IMR-90 (cell line): ENCODE measurements at regions not wholly inside any gene's neighbourhood (a gene's known extent, or its start where the extent isn't known, plus 50 kb on each side); places are given as distances from the start of the nearest gene placed in this dataset.

Source experiments
- ATAC-seq: fragments of 200-7000 bp; cut with Tn5 transposase; 2 replicates; pipeline ENCODE4 v1.9.1; 2020; ENCODE audit warnings: low read depth, mild to moderate bottlenecking, moderate library complexity
- BruUV-seq: library from RNA; stranded (reverse); fragments of 400-500 nt; replicated peaks from 2 replicates; lab custom pipeline; 2021; lab: Mats Ljungman, UMichigan
- CTCF ChIA-PET: fragments of 300-600 bp; formaldehyde crosslinking; extraction: SDS; loops from one replicate; lab custom pipeline; 2021; ENCODE audit warnings: antibody characterized with exemption; lab: Yijun Ruan, JAX
- POLR2A ChIA-PET: fragments of 300-600 bp; sonication (Branson Sonifier 250); formaldehyde crosslinking; loops from one replicate; lab custom pipeline; 2022; ENCODE audit warnings: antibody characterized with exemption; ENCODE audit not compliant: unreplicated experiment; lab: Charles Lee
- DNase-seq: peaks from one replicate; pipeline ENCODE4 v3.0.0; 2013
- H2AFZ ChIP-seq: replicated peaks from 2 replicates; pipeline ENCODE3; 2013; ENCODE audit warnings: low read length, mild to moderate bottlenecking; ENCODE audit not compliant: poor library complexity
- H2AK5ac ChIP-seq: 2 replicates; pipeline ENCODE4 v1.6.1; 2013; ENCODE audit warnings: low read depth, low read length, inconsistent platforms
- H2AK9ac ChIP-seq: replicated peaks from 2 replicates; pipeline ENCODE3; 2013; ENCODE audit warnings: mild to moderate bottlenecking, low read depth, low read length, moderate library complexity; ENCODE audit not compliant: poor library complexity
- H2BK120ac ChIP-seq: 2 replicates; pipeline ENCODE4 v1.6.1; 2013; ENCODE audit warnings: low read depth, low read length, inconsistent platforms
- H2BK15ac ChIP-seq: 3 replicates; pipeline ENCODE4 v1.6.1; 2013; ENCODE audit warnings: low read depth, low read length, inconsistent platforms
- H2BK20ac ChIP-seq: 2 replicates; pipeline ENCODE4 v1.6.1; 2013; ENCODE audit warnings: low read depth, mild to moderate bottlenecking, inconsistent platforms, low read length, moderate library complexity
- H2BK5ac ChIP-seq: 2 replicates; pipeline ENCODE4 v1.6.1; 2013; ENCODE audit warnings: mild to moderate bottlenecking, low read depth, low read length, inconsistent platforms; ENCODE audit not compliant: poor library complexity, severe bottlenecking
- H3K14ac ChIP-seq: replicated peaks from 2 replicates; pipeline ENCODE4 v1.6.1; 2013; ENCODE audit warnings: low read depth, low read length, inconsistent platforms
- H3K18ac ChIP-seq: 2 replicates; pipeline ENCODE4 v1.6.1; 2013; ENCODE audit warnings: low read depth, low read length, control low read depth
- H3K23ac ChIP-seq: 2 replicates; pipeline ENCODE4 v1.6.1; 2013; ENCODE audit warnings: low read depth, low read length, inconsistent platforms
- H3K27ac ChIP-seq: 2 replicates; pipeline ENCODE4 v1.5.1; 2013; ENCODE audit warnings: mild to moderate bottlenecking, control low read depth, low read length; ENCODE audit not compliant: insufficient read depth
- H3K27me3 ChIP-seq: 2 replicates; pipeline ENCODE4 v1.6.1; 2013; ENCODE audit warnings: low read length; ENCODE audit not compliant: control insufficient read depth, insufficient read depth
- H3K36me3 ChIP-seq: 2 replicates; pipeline ENCODE4 v1.6.1; 2013; ENCODE audit warnings: low read length, mixed read lengths; ENCODE audit not compliant: control insufficient read depth, insufficient read depth
- H3K4ac ChIP-seq: 2 replicates; pipeline ENCODE4 v1.6.1; 2013; ENCODE audit warnings: low read depth, low read length, inconsistent platforms
- H3K4me1 ChIP-seq: 2 replicates; pipeline ENCODE4 v1.6.1; 2013; ENCODE audit warnings: low read length, mixed read lengths; ENCODE audit not compliant: control insufficient read depth, insufficient read depth
- H3K4me2 ChIP-seq: 2 replicates; pipeline ENCODE4 v1.6.1; 2013; ENCODE audit warnings: low read depth, mild to moderate bottlenecking, control low read depth, low read length, moderate library complexity
- H3K4me3 ChIP-seq: 2 replicates; pipeline ENCODE4 v1.5.1; 2013; ENCODE audit warnings: low read depth, mild to moderate bottlenecking, control low read depth, low read length, moderate library complexity; ENCODE audit not compliant: insufficient read depth
- H3K56ac ChIP-seq: 2 replicates; pipeline ENCODE4 v1.6.1; 2013; ENCODE audit warnings: low read length, inconsistent platforms; ENCODE audit not compliant: insufficient read depth; ENCODE audit errors: extremely low read depth
- H3K79me1 ChIP-seq, 2 experiments: 2 replicates each; pipeline ENCODE4 v1.6.1; 2013; ENCODE audit warnings: low read length in 2 of 2, inconsistent platforms in 1 of 2, low read depth in 1 of 2
- H3K9ac ChIP-seq: 2 replicates; pipeline ENCODE4 v1.6.1; 2013; ENCODE audit warnings: low read depth, low read length, control low read depth
- H3K9me1 ChIP-seq: 2 replicates; pipeline ENCODE4 v1.6.1; 2013; ENCODE audit warnings: low read length, inconsistent platforms; ENCODE audit not compliant: insufficient read depth
- H3K9me3 ChIP-seq: 2 replicates; pipeline ENCODE4 v1.6.1; 2013; ENCODE audit warnings: low read length; ENCODE audit not compliant: control insufficient read depth, insufficient read depth
- H4K20me1 ChIP-seq: 2 replicates; pipeline ENCODE4 v1.6.1; 2013; ENCODE audit warnings: low read length, inconsistent platforms; ENCODE audit not compliant: insufficient read depth
- H4K5ac ChIP-seq: 2 replicates; pipeline ENCODE4 v1.6.1; 2013; ENCODE audit warnings: mild to moderate bottlenecking, low read depth, low read length, control low read depth
- H4K8ac ChIP-seq, 2 experiments: 2 replicates each; pipeline ENCODE4 v1.6.1; 2013; ENCODE audit warnings: low read depth in 2 of 2, low read length in 2 of 2, control low read depth in 1 of 2, inconsistent platforms in 1 of 2
- H4K91ac ChIP-seq: 2 replicates; pipeline ENCODE4 v1.6.1; 2013; ENCODE audit warnings: low read depth, low read length, inconsistent platforms; ENCODE audit not compliant: insufficient read depth
- BHLHE40 ChIP-seq: fragments of 150-350 bp; IDR thresholded peaks from 2 replicates; pipeline ENCODE4 v1.6.1; 2016; ENCODE audit warnings: mild to moderate bottlenecking, low read depth, low read length
- CTCF ChIP-seq: conservative IDR thresholded peaks from 2 replicates; pipeline ENCODE4 v1.5.1; 2012; ENCODE audit warnings: mild to moderate bottlenecking, low read depth, low read length, improper control_type of control experiment
- MAZ ChIP-seq: IDR thresholded peaks from 2 replicates; pipeline ENCODE4 v1.6.1; 2012; ENCODE audit warnings: low read depth, mild to moderate bottlenecking, low read length, improper control_type of control experiment, moderate library complexity, borderline replicate concordance
- NFE2L2 ChIP-seq: fragments of 150-350 bp; IDR thresholded peaks from 2 replicates; pipeline ENCODE4 v1.6.1; 2016; ENCODE audit warnings: low read depth, mild to moderate bottlenecking, low read length
- WGBS, 2 experiments: methylation state at CpG; one replicate each; pipeline versions ENCODE4 v1.1.5 to v1.1.7; 2013; ENCODE audit warnings: missing lambda C conversion rate in 2 of 2; ENCODE audit not compliant: insufficient read length in 1 of 2; ENCODE audit errors: extremely low coverage in 2 of 2; 5-methylcytosine and 5-hydroxymethylcytosine counted together
- dilution Hi-C: fragments of 300-500 bp; cut with HindIII; formaldehyde crosslinking; loops from one replicate; pipeline ENCODE4 v1.14.3; 2018; ENCODE audit warnings: low sequenced_read_pairs; ENCODE audit not compliant: unreplicated experiment
- in situ Hi-C: fragments of 300-500 bp; cut with MboI; formaldehyde crosslinking; loops from 3 replicates; pipeline ENCODE4 v1.14.3; 2019; ENCODE audit warnings: low sequenced_read_pairs, inconsistent platforms, mixed read lengths
- intact Hi-C: fragments of 100-400 bp; cut with micrococcal nuclease; formaldehyde crosslinking; loops from 2 replicates; pipeline ENCODE4 v1.10.0; 2022

- in situ Hi-C loops = no loop called here
- dilution Hi-C loops = no loop called here
- peak overlapping the region; percentile 96 for H2BK20ac ChIP-seq
- H3K56ac ChIP-seq = 0 out of 2 replicates have a peak overlapping the region, but pooled peaks have one; percentile 19
- TF ChIP-seq BHLHE40 (no peak), MAZ (0 out of 2 replicates have a peak, but pooled peaks have one; percentile 13), NFE2L2 (no peak), CTCF (no peak)
- H2BK5ac ChIP-seq = peak overlapping the region; percentile 97
- WGBS, 2 experiments = no CpG with 5 or more reads among the region's 4 CpGs
- H3K4me1 ChIP-seq = peaks cover 10% of the 10 kb centered on the region; the same call in 1 of the 2 replicates
- ATAC-seq (peak; percentile 85), DNase-seq (peak; percentile 48)
- H3K27me3 ChIP-seq = no peaks in the 10 kb centered on the region
- peak overlapping the region; percentile 95 for H3K23ac ChIP-seq
- no peaks in the 10 kb centered on the region for H3K9me3 ChIP-seq
- peak overlapping the region; percentile 87; the same call in 1 of the 2 replicates for H2AK5ac ChIP-seq
- peak overlapping the region; percentile 94 for H3K18ac ChIP-seq
- H3K27ac ChIP-seq = peak overlapping the region; percentile 99
- no peaks in the 10 kb centered on the region for H3K79me1 ChIP-seq
- peak overlapping the region; percentile 97 for H3K4ac ChIP-seq
- no TSS peak for BruUV-seq
- H3K9me1 ChIP-seq = peaks cover 4% of the 10 kb centered on the region
- 0 out of 2 replicates have a peak overlapping the region, but pooled peaks have one; percentile 8 for H3K4me2 ChIP-seq
- no peaks in the 10 kb centered on the region for H4K20me1 ChIP-seq
- POLR2A ChIA-PET = no interaction called here
- H2AFZ ChIP-seq = peak overlapping the region; percentile 84
- intact Hi-C loops = no loop called here
- H3K9ac ChIP-seq = 0 out of 2 replicates have a peak overlapping the region, but pooled peaks have one; percentile 44
- H3K14ac ChIP-seq = peak overlapping the region; percentile 78
- H2BK120ac ChIP-seq = peak overlapping the region; percentile 98
- no peak overlapping the region for H3K4me3 ChIP-seq
- H2AK9ac ChIP-seq = no peak overlapping the region
- H2BK15ac ChIP-seq = peak overlapping the region; percentile 89; the same call in 2 of the 3 replicates
- CTCF ChIA-PET = no interaction called here
- peak overlapping the region; percentile 83 for H4K91ac ChIP-seq
- H4K8ac ChIP-seq = peak overlapping the region; percentile 46 to 81
- H4K5ac ChIP-seq = peak overlapping the region; percentile 89
- no peaks in the 10 kb centered on the region for H3K36me3 ChIP-seq
Observed at GRCh38 chr5:68522863-68523262, 307.3 kb downstream of the PIK3R1 start.
